WERI-Rb-1 (cell line): ENCODE measurements at regions not wholly inside any gene's neighbourhood (a gene's known extent, or its start where the extent isn't known, plus 50 kb on each side); places are given as distances from the start of the nearest gene placed in this dataset.

ENCODE experiments used
- DNase-seq: peaks from one replicate; pipeline ENCODE4 v3.0.0-alpha.2; 2020
- H3K27ac ChIP-seq: fragments of 250-450 bp; sonication (Bioruptor Pico); 2 replicates; pipeline ENCODE4 v1.5.1; 2020; ENCODE audit warnings: mild to moderate bottlenecking, moderate library complexity
- H3K27me3 ChIP-seq: fragments of 250-450 bp; sonication (Bioruptor Pico); 2 replicates; pipeline ENCODE4 v1.5.1; 2021; ENCODE audit warnings: mild to moderate bottlenecking, low read depth, moderate library complexity; ENCODE audit not compliant: insufficient read depth, severe bottlenecking
- H3K36me3 ChIP-seq: fragments of 250-450 bp; sonication (Bioruptor Pico); 2 replicates; pipeline ENCODE4 v1.5.1; 2020; ENCODE audit warnings: mild to moderate bottlenecking, moderate library complexity
- H3K4me3 ChIP-seq: 2 replicates; pipeline ENCODE4 v1.5.1; 2011; ENCODE audit warnings: low read depth, mild to moderate bottlenecking, control low read depth, low read length
- H3K9me3 ChIP-seq: fragments of 250-450 bp; sonication (Bioruptor Pico); 2 replicates; pipeline ENCODE4 v1.5.1; 2021; ENCODE audit warnings: mild to moderate bottlenecking, moderate library complexity; ENCODE audit not compliant: severe bottlenecking
- CTCF ChIP-seq: IDR thresholded peaks from 2 replicates; pipeline ENCODE4 v1.5.1; 2011; ENCODE audit warnings: low read depth, mild to moderate bottlenecking, control low read depth, inconsistent platforms, low read length

- Histone ChIP-seq H3K9me3 (no peaks in the 10 kb centered on the region), H3K27ac (no peak overlapping the region), H3K4me3 (no peak overlapping the region), H3K36me3 (no peaks in the 10 kb centered on the region), H3K27me3 (no peaks in the 10 kb centered on the region)
- TF ChIP-seq CTCF: no peak
- DNase-seq: no peak
Observed at GRCh38 chr3:67215690-67216089, 217.6 kb downstream of the KBTBD8 start.

- no peak for DNase-seq
- Histone ChIP-seq H3K4me3 (no peak overlapping the region), H3K9me3 (no peaks in the 10 kb centered on the region), H3K27ac (no peak overlapping the region), H3K27me3 (no peaks in the 10 kb centered on the region), H3K36me3 (no peaks in the 10 kb centered on the region)
- TF ChIP-seq CTCF: no peak
Observed at GRCh38 chr3:67227030-67227429, 228.9 kb downstream of the KBTBD8 start.

GRCh38 chr3:67228136-67228535 is 230.0 kb downstream of the KBTBD8 start:
- Histone ChIP-seq H3K4me3 (no peak overlapping the region), H3K36me3 (no peaks in the 10 kb centered on the region), H3K27ac (no peak overlapping the region), H3K9me3 (no peaks in the 10 kb centered on the region), H3K27me3 (no peaks in the 10 kb centered on the region)
- DNase-seq: no peak
- no peak for TF ChIP-seq CTCF

GRCh38 chr3:67232642-67233041 is 234.5 kb downstream of the KBTBD8 start:
- Histone ChIP-seq H3K4me3 (no peak overlapping the region), H3K27me3 (no peaks in the 10 kb centered on the region), H3K36me3 (no peaks in the 10 kb centered on the region), H3K27ac (no peak overlapping the region), H3K9me3 (no peaks in the 10 kb centered on the region)
- no peak for TF ChIP-seq CTCF
- DNase-seq: no peak

GRCh38 chr3:67239353-67239752 is 241.2 kb downstream of the KBTBD8 start:
- no peak overlapping the region for H3K4me3 ChIP-seq
- H3K36me3 ChIP-seq: no peaks in the 10 kb centered on the region
- H3K27me3 ChIP-seq: no peaks in the 10 kb centered on the region
- no peaks in the 10 kb centered on the region for H3K9me3 ChIP-seq
- no peak for DNase-seq
- H3K27ac ChIP-seq: no peak overlapping the region
- TF ChIP-seq CTCF: no peak

GRCh38 chr3:67241084-67241483 is 243.0 kb downstream of the KBTBD8 start:
- H3K27ac ChIP-seq: no peak overlapping the region
- no peak for TF ChIP-seq CTCF
- no peak for DNase-seq

More at GRCh38 chr3:67241084-67241483, 243.0 kb downstream of the KBTBD8 start:
- no peak overlapping the region for H3K4me3 ChIP-seq
- no peaks in the 10 kb centered on the region for H3K27me3 ChIP-seq
- H3K9me3 ChIP-seq: no peaks in the 10 kb centered on the region
- no peaks in the 10 kb centered on the region for H3K36me3 ChIP-seq
